K562 (cell line): ENCODE measurements at regions not wholly inside any gene's neighbourhood (a gene's known extent, or its start where the extent isn't known, plus 50 kb on each side); places are given as distances from the start of the nearest gene placed in this dataset.

Experiments
- ATAC-seq: fragments of 200-7000 bp; cut with Tn5 transposase; 3 replicates; pipeline ENCODE4 v1.9.1; 2020; ENCODE audit warnings: moderate library complexity
- BruUV-seq: library from RNA; stranded (reverse); fragments of 400-500 nt; replicated peaks from 2 replicates; lab custom pipeline; 2021; lab: Mats Ljungman, UMichigan
- CTCF ChIA-PET: fragments of 300-600 bp; formaldehyde crosslinking; extraction: SDS; loops from one replicate; lab custom pipeline; 2021; ENCODE audit warnings: low intra/inter-chr PET ratio; lab: Yijun Ruan, JAX
- POLR2A ChIA-PET: fragments of 300-600, 350-650 bp; sonication (Branson Sonifier 250); formaldehyde crosslinking; extraction: SDS; loops from one replicate; lab custom pipeline; 2021; ENCODE audit warnings: antibody characterized with exemption, inconsistent platforms; lab: Yijun Ruan, JAX
- DNase-seq, 4 experiments: peaks; one replicate each; pipeline versions ENCODE4 v3.0.0 to v3.0.0-alpha.2; 2011 to 2018; ENCODE audit warnings: low spot score in 3 of 4, mixed read lengths in 3 of 4; ENCODE audit errors: extremely low read depth in 1 of 4
- FAIRE-seq: peaks from 2 replicates; lab custom pipeline; 2011; peaks lifted over from hg19 to GRCh38; lab: Jason Lieb, UNC
- H2AFZ ChIP-seq: 2 replicates; pipeline ENCODE4 v1.6.0; 2011; ENCODE audit warnings: low read depth, low read length, control low read depth, inconsistent platforms
- H3K27ac ChIP-seq: fragments of 200-600 bp; 3 replicates; pipeline ENCODE4 v1.8.0; 2011; ENCODE audit warnings: low read depth, mild to moderate bottlenecking, control low read depth, inconsistent platforms, low read length, moderate library complexity, mixed read lengths; ENCODE audit errors: extremely low read depth
- H3K27me3 ChIP-seq, 2 experiments: fragments of 300-600 bp in 1 of 2; 2 replicates in 1 of 2; 3 replicates in 1 of 2; pipeline versions ENCODE4 v1.6.0 to v1.8.0; 2011; ENCODE audit warnings: inconsistent platforms in 2 of 2, low read length in 2 of 2, mild to moderate bottlenecking in 1 of 2, mixed read lengths in 1 of 2, moderate library complexity in 1 of 2; ENCODE audit not compliant: control insufficient read depth in 2 of 2, insufficient read depth in 2 of 2
- H3K36me3 ChIP-seq: fragments of 300-600 bp; 3 replicates; pipeline ENCODE4 v1.8.0; 2011; ENCODE audit warnings: mild to moderate bottlenecking, low read length, inconsistent platforms; ENCODE audit not compliant: control insufficient read depth, insufficient read depth
- H3K4me1 ChIP-seq, 2 experiments: fragments of 200-600 bp in 1 of 2; replicated peaks in 1 of 2; 2 replicates in 1 of 2; 3 replicates in 1 of 2; pipeline versions ENCODE4 v1.5.1 to v1.8.0; 2011; ENCODE audit warnings: inconsistent platforms in 2 of 2, low read length in 2 of 2, mild to moderate bottlenecking in 1 of 2, mixed read lengths in 1 of 2, moderate library complexity in 1 of 2; ENCODE audit not compliant: control insufficient read depth in 2 of 2, insufficient read depth in 2 of 2
- H3K4me2 ChIP-seq: 2 replicates; pipeline ENCODE4 v1.6.1; 2011; ENCODE audit warnings: low read length, control low read depth, inconsistent platforms, mixed read lengths; ENCODE audit not compliant: insufficient read depth
- H3K4me3 ChIP-seq: fragments of 200-600 bp; sonication (generic), shearing (Covaris generic); 2 replicates; pipeline ENCODE4 v1.5.1; 2016; ENCODE audit warnings: control low read depth, inconsistent platforms
- H3K79me2 ChIP-seq: fragments of 200-600 bp; 3 replicates; pipeline ENCODE4 v1.8.0; 2011; ENCODE audit warnings: low read length, inconsistent platforms; ENCODE audit not compliant: control insufficient read depth, insufficient read depth
- H3K9ac ChIP-seq, 2 experiments: 2 replicates each; pipeline versions ENCODE4 v1.6.0 to v1.6.1; 2011; ENCODE audit warnings: low read depth in 2 of 2, low read length in 2 of 2, control low read depth in 1 of 2, inconsistent platforms in 1 of 2, mild to moderate bottlenecking in 1 of 2, mixed read lengths in 1 of 2; ENCODE audit not compliant: insufficient read depth in 1 of 2
- H3K9me1 ChIP-seq: one replicate; pipeline ENCODE4 v1.6.0; 2011; ENCODE audit warnings: inconsistent platforms, mild to moderate bottlenecking, low read length, moderate library complexity; ENCODE audit not compliant: control insufficient read depth, insufficient read depth
- H3K9me3 ChIP-seq: replicated peaks from 2 replicates; pipeline ENCODE4 v1.5.1; 2011; ENCODE audit warnings: low read depth, low read length, inconsistent platforms; ENCODE audit not compliant: control insufficient read depth, insufficient read depth
- H4K20me1 ChIP-seq: replicated peaks from 2 replicates; pipeline ENCODE4 v1.6.1; 2011; ENCODE audit warnings: low read length, inconsistent platforms, mixed read lengths; ENCODE audit not compliant: control insufficient read depth, insufficient read depth
- CHD4 ChIP-seq: fragments of 200-600 bp; sonication (generic); IDR thresholded peaks from 3 replicates; pipeline ENCODE4 v1.6.1; 2012; ENCODE audit warnings: low read depth, mild to moderate bottlenecking, mixed read lengths, low read length, inconsistent platforms; ENCODE audit not compliant: insufficient read depth, insufficient replicate concordance, poor library complexity, severe bottlenecking
- ESRRA ChIP-seq: fragments of 450-650 bp; IDR thresholded peaks from 2 replicates; pipeline ENCODE4 v1.6.1; 2014; ENCODE audit warnings: low read depth, mild to moderate bottlenecking, moderate library complexity, borderline replicate concordance
- FOXA1 ChIP-seq: fragments of 450-650 bp; IDR thresholded peaks from 2 replicates; pipeline ENCODE4 v1.6.1; 2016; ENCODE audit warnings: mild to moderate bottlenecking, borderline replicate concordance
- FUS ChIP-seq: fragments of 200-400 bp; formaldehyde crosslinking; optimal IDR thresholded peaks from 2 replicates; pipeline ENCODE3; 2017; ENCODE audit warnings: low read depth, low read length
- HNRNPH1 ChIP-seq: fragments of 200-400 bp; formaldehyde crosslinking; optimal IDR thresholded peaks from 2 replicates; pipeline ENCODE3; 2017; ENCODE audit warnings: low read depth, mild to moderate bottlenecking, low read length, moderate library complexity
- PRMT5 ChIP-seq: sonication (generic); formaldehyde crosslinking; IDR thresholded peaks from 2 replicates; pipeline ENCODE4 v1.5.0; 2020; ENCODE audit warnings: missing genetic modification reagents
- SIX5 ChIP-seq, 2 experiments: IDR thresholded peaks; 2 replicates each; pipeline ENCODE4 v1.6.1; 2011; ENCODE audit warnings: low read length in 2 of 2, borderline replicate concordance in 1 of 2, low read depth in 1 of 2, mild to moderate bottlenecking in 1 of 2, moderate library complexity in 1 of 2; ENCODE audit not compliant: insufficient read depth in 1 of 2
- SLC30A9 ChIP-seq: fragments of 250-450 bp; sonication (Bioruptor Pico); IDR thresholded peaks from 2 replicates; pipeline ENCODE4 v1.8.0; 2022; ENCODE audit warnings: mild to moderate bottlenecking, moderate library complexity
- SMARCA5 ChIP-seq: fragments of 450-650 bp; IDR thresholded peaks from 2 replicates; pipeline ENCODE4 v1.6.1; 2016
- TGIF2 ChIP-seq: sonication (generic); formaldehyde crosslinking; IDR thresholded peaks from 2 replicates; pipeline ENCODE4 v1.8.1; 2022; ENCODE audit warnings: mild to moderate bottlenecking, missing genetic modification reagents, moderate library complexity
- ZNF143 ChIP-seq: sonication (generic); formaldehyde crosslinking; IDR thresholded peaks from 2 replicates; pipeline ENCODE4 v1.9.0; 2022; ENCODE audit warnings: mild to moderate bottlenecking, missing genetic modification reagents
- ZNF76 ChIP-seq: fragments of 250-450 bp; sonication (Bioruptor Pico); IDR thresholded peaks from 2 replicates; pipeline ENCODE4 v1.4.0; 2020; ENCODE audit warnings: mild to moderate bottlenecking, moderate library complexity, borderline replicate concordance
- WGBS: fragments of 100-300 bp; shearing (Covaris generic); methylation state at CpG from one replicate; pipeline ENCODE4 v1.1.6; 2016; ENCODE audit warnings: low coverage, mixed read lengths; ENCODE audit not compliant: insufficient coverage; ENCODE audit errors: missing lambda C conversion rate; 5-methylcytosine and 5-hydroxymethylcytosine counted together
- in situ Hi-C: fragments of 300-500 bp; cut with MboI; formaldehyde crosslinking; loops from 4 replicates; pipeline ENCODE4 v1.15.0; 2018; ENCODE audit warnings: inconsistent platforms, mixed read lengths
- intact Hi-C: fragments of 100-400 bp; cut with micrococcal nuclease; formaldehyde crosslinking; loops from 2 replicates; pipeline ENCODE4 v1.14.2; 2022
- TF ChIP-seq, protein P1 (sequence below): fragments of 200-800 bp; sonication (Bioruptor generic); IDR thresholded peaks from 2 replicates; pipeline ENCODE4 v1.6.1; 2016; ENCODE audit warnings: missing genetic modification characterization, missing compliant biosample characterization
- TF ChIP-seq, protein P2 (sequence below): fragments of 250-450 bp; sonication (Bioruptor Pico); IDR thresholded peaks from 2 replicates; pipeline ENCODE4 v1.5.0; 2021

DNA sequence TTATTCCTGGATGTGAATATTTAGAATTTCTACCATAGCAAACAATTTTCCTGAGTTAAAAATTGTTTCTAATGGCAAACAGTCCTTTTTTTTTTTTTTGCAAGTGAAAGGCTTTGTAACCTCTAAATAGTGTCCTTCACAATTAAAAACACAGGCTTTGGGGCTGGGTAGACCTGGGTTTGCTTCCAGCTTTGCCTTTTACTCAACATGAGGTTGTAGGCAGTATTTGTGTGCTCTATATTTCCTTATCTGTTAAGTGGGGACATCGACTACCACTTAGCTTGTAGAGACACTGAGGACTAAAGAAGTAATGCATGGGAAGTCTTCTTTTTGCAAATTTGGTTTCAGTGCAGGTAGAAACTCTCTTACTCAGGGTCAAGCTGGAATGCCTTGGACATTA, 169.4 kb upstream of the GRB10 start:
- intact Hi-C loops: no loop called here
- POLR2A ChIA-PET: no interaction called here
- Histone ChIP-seq H2AFZ (no peak overlapping the region), H3K4me2 (no peak overlapping the region), H4K20me1 (no peaks in the 10 kb centered on the region), H3K79me2 (no peaks in the 10 kb centered on the region), H3K27ac (no peak overlapping the region), H3K4me1 (no peaks in the 10 kb centered on the region), H3K9me3 (no peaks in the 10 kb centered on the region), H3K9me1 (no peaks in the 10 kb centered on the region), H3K9ac (no peak overlapping the region), H3K36me3 (no peaks in the 10 kb centered on the region), H3K27me3 (peaks cover 9 to 28% of the 10 kb centered on the region in 2 experiments), H3K4me3 (no peak overlapping the region)
- no TSS peak for BruUV-seq
- CTCF ChIA-PET: no interaction called here
- ATAC-seq (no peak), DNase-seq (no peak), FAIRE-seq (no peak)
- whole genome bisulfite sequencing: 6% methylated on average over 1 of the region's 1 CpG
- in situ Hi-C loops: no loop called here
- TF ChIP-seq, protein P1, sequence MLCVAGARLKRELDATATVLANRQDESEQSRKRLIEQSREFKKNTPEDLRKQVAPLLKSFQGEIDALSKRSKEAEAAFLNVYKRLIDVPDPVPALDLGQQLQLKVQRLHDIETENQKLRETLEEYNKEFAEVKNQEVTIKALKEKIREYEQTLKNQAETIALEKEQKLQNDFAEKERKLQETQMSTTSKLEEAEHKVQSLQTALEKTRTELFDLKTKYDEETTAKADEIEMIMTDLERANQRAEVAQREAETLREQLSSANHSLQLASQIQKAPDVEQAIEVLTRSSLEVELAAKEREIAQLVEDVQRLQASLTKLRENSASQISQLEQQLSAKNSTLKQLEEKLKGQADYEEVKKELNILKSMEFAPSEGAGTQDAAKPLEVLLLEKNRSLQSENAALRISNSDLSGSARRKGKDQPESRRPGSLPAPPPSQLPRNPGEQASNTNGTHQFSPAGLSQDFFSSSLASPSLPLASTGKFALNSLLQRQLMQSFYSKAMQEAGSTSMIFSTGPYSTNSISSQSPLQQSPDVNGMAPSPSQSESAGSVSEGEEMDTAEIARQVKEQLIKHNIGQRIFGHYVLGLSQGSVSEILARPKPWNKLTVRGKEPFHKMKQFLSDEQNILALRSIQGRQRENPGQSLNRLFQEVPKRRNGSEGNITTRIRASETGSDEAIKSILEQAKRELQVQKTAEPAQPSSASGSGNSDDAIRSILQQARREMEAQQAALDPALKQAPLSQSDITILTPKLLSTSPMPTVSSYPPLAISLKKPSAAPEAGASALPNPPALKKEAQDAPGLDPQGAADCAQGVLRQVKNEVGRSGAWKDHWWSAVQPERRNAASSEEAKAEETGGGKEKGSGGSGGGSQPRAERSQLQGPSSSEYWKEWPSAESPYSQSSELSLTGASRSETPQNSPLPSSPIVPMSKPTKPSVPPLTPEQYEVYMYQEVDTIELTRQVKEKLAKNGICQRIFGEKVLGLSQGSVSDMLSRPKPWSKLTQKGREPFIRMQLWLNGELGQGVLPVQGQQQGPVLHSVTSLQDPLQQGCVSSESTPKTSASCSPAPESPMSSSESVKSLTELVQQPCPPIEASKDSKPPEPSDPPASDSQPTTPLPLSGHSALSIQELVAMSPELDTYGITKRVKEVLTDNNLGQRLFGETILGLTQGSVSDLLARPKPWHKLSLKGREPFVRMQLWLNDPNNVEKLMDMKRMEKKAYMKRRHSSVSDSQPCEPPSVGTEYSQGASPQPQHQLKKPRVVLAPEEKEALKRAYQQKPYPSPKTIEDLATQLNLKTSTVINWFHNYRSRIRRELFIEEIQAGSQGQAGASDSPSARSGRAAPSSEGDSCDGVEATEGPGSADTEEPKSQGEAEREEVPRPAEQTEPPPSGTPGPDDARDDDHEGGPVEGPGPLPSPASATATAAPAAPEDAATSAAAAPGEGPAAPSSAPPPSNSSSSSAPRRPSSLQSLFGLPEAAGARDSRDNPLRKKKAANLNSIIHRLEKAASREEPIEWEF (CRISPR knock-in tag): no peak
- TF ChIP-seq SMARCA5 (no peak), HNRNPH1 (no peak), TGIF2 (no peak), PRMT5 (CRISPR knock-in tag) (no peak), SLC30A9 (no peak), ESRRA (no peak), SIX5 (IDR thresholded peaks at IDR 0.05; ENCODE audit: borderline replicate concordance in 1 of 2, insufficient read depth in 1 of 2, low read depth in 1 of 2, low read length in 2 of 2) (no peak), ZNF76 (no peak), ZNF143 (CRISPR knock-in tag) (no peak), CHD4 (no peak), FUS (no peak), FOXA1 (no peak)
- TF ChIP-seq, protein P2, sequence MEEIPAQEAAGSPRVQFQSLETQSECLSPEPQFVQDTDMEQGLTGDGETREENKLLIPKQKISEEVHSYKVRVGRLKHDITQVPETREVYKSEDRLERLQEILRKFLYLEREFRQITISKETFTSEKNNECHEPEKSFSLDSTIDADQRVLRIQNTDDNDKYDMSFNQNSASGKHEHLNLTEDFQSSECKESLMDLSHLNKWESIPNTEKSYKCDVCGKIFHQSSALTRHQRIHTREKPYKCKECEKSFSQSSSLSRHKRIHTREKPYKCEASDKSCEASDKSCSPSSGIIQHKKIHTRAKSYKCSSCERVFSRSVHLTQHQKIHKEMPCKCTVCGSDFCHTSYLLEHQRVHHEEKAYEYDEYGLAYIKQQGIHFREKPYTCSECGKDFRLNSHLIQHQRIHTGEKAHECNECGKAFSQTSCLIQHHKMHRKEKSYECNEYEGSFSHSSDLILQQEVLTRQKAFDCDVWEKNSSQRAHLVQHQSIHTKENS (CRISPR knock-in tag): no peak
